ENCODE measurements at regions not wholly inside any gene's neighbourhood (a gene's known extent, or its start where the extent isn't known, plus 50 kb on each side); places are given as distances from the start of the nearest gene placed in this dataset.

DNA sequence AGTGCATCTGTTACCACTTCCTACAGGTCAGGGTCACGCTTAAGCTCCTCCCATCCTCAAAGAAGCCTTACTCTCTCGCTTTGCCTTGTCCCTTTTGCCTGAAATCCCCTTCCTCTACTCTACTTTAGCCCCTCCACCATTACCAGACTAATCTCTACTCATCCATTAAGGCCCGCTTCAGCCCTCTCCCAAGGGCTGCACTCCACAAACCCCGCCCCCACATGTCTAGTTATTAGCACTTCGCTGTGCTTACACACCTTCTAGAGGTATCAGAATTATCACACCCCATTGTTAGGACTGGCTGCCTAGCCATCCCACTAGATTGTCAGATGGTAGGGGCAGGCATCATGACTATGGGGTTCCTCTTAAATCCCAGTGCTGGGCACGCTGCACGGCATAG is 565.7 kb upstream of the WWC1 start:
- DNase-seq = no peak

DNA sequence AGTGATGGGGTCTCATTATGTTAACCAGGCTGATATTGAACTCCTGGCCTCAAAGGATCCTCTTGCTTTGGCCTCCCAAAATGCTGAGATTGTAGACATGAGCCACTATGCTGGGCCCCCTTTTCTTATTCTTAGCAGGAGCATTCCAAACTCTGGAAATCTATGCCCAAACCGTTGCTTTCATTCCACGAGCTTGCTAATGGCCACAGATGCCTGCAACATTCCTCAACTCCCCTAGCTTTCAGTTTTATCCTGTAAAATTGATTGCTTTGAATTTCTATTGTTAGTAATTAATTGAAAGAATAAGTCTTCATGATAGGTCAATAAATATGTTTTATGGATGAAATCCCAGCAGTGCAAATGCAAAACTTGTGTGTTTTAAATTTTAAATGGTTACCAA is 564.8 kb upstream of the WWC1 start:
- DNase-seq = no peak

DNA sequence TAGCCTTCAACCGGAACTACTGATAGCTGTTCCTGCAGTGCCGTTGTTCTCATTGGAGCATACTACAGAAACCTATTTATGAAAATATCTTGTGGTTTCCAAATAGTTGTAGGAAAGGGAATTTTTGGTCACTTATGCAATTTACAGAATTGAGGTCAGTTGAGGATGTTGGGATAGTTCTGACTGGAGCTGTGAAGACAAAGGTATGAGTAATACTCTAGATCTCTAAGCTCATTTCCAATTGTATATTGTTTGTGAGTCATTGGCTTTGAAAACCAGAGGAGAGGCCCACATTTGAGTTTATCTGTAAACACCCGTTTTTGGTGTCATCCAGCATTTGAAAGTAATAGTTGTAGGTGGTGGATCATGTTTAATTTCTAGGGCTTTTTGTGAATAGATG is 561.3 kb upstream of the WWC1 start:
- no peak for DNase-seq

DNA sequence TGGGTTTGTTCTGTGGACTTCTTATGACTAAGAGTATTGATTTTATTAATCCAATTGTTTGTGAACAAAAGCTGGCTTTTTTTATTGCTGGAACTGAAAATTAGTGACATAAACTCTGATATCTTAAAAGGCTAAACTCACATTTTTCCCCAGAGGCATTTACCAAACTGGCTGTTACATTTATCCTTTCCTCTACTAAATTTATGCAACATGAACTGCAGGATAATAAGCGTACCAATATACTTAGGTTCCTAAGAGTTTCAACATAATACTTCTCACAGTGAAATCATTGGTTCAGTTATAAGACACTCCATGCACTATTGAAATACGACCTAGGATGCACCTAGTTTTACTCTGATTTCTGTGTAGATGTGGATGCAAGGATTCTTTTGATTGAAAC is 560.8 kb upstream of the WWC1 start:
- DNase-seq = no peak

DNA sequence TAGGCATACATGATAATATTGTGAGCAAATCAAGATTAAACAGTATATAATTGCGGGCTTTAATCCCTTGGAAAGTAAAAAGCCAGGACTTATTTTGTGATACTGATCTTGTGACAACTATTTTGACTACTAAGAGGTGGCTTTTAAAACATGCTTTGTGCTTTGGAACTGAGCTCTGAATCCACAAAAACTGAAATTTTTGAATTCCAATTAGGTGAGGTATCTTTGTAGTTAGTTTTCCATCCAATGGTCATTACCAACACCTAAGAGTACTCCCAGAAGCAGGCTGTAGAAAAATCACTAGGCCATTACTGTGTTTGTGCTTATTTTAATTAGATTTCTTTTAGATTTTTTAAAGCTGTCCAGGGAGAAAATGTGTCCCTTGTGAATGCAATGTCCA is 559.5 kb upstream of the WWC1 start:
- no peak for DNase-seq

DNA sequence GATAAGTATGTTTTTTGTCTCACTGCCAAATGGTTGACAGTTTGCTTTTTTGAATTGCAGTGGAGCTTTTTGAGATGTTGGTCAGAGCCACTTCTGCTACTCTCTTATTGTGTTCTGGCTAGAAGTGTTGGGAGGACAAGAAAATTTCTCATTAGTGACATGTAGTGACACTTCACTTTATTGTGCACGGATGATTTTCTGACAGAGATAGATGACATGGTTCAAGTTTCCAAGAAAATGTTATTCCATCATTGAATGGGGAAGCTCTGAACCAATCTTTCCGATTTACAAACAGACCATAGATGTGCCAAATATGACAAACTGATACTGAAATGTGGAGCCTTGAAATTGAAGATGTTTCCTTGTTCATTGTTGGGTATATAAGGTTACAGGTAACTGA is 558.9 kb upstream of the WWC1 start:
- no peak for DNase-seq

DNA sequence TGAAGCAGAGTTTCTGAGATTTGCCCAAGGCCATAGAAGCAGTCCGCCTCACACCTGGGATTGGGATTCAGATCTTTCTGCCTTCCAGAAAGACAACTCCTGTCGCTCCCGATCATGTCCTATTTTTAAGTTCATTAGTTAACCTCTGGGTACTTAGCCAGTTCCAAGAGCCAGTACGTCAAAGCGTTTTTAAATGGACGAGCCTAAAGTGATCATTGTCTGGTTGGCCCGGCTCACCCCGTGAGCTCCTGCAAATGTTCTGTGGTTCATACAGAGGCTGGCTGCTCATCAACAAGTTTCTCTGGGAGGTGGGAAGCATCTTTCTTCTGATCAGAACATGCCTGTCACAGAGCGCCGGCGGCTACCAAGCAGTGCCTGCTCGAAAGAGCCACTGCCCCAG is 554.5 kb upstream of the WWC1 start:
- no peak for DNase-seq

- DNase-seq = no peak
Observed at GRCh38 chr5:167743695-167744464, 547.6 kb upstream of the WWC1 start.

- DNase-seq = no peak
Observed at GRCh38 chr5:167745868-167746267, 545.6 kb upstream of the WWC1 start.

DNA sequence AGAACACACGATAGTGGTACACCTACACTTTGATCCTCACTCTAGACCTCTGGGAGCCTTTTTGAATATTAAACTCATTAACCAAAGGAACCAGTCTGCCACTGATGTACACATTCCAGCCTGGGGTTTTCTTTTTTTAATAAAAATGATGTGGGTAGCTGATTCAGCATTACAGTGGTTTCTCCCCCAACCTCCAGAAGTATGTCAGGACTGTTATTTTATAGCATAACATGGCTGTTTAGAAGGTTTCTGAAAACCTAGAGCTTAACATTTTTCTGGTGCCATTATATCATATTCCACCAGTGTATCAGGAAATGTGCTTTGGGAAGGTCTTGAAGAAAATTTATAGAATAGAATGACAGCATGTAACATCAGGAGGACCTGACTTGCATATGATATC is 540.9 kb upstream of the WWC1 start:
- DNase-seq = no peak

GRCh38 chr5:167752936-167753335 is 538.5 kb upstream of the WWC1 start:
- no peak for DNase-seq

DNA sequence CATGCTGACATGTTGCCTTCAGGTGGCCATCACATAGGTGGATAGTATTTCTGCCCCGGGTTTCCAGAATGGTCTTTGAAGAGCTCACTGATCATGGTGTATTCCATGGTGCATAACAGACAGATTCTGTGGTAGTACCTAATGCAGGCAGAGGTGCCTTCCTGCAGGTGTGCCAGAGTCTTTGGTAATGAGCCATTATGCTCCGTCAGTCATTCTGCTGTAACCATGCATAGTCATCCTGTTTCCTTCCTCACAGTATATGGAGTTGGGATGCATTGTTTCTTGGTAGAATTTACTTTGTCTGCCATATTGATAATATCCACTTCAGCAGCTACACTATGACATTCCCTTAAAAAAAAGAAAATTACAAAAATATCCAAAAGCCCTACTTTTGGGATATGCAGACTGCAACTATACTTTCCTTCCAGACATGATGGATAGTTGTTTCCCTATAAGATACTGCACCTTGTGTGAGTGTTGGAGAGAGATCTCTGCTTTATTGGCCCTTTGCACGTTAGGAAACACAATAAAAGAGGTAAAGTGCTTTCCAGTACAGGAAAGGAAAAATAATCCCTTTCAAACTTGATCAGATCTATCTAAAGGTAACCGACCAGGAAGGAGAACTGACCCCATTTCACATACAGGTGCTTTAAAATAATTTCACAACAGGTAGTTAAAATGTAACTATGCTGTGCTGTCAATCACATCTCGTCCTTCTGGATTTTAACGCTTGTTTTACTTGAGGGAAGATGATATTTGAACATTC is 537.5 kb upstream of the WWC1 start:
- no peak for DNase-seq

DNA sequence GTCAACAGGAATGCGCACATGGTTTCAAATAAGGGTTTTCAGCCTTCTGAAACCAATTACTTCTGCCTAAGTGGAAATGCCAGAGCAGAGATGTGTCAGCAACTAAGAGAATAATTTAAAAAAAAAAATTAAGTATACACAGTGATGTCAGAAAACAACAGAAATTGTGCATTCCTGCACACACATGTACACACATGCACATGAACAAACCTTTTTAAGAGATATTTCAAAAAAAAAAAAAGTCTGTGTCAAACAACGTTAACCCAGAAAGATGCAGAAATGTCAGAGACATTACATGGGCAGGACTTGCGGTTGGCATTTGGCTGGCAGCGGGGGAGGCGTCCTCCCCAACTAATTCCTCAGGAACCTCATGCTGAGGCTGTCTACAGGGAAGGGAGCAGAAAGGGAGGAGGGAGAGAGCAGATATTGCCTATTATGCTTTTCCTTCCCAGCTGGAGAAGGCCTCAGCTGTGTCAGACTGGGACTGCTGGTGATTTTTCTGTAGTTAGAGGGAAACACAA is 536.9 kb upstream of the WWC1 start:
- no peak for DNase-seq

DNA sequence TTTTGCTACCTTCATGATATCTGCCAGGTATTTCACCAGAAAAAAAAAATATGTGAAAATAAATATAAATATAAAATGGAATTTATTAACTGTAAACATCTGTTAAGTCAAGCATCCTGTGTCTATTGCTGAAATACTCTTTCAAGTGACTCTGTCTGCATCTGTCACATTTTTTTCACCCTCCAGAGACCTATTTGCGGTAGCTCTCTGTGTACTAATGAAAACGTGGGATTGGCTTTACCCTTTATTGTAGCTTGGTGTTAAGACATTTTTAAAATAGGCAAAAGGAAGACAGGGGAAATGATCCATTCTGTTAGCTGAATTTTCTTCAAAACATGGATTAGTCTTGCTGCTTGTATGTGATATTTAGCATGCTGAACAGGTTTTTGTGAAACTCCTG is 536.0 kb upstream of the WWC1 start:
- DNase-seq = no peak

DNA sequence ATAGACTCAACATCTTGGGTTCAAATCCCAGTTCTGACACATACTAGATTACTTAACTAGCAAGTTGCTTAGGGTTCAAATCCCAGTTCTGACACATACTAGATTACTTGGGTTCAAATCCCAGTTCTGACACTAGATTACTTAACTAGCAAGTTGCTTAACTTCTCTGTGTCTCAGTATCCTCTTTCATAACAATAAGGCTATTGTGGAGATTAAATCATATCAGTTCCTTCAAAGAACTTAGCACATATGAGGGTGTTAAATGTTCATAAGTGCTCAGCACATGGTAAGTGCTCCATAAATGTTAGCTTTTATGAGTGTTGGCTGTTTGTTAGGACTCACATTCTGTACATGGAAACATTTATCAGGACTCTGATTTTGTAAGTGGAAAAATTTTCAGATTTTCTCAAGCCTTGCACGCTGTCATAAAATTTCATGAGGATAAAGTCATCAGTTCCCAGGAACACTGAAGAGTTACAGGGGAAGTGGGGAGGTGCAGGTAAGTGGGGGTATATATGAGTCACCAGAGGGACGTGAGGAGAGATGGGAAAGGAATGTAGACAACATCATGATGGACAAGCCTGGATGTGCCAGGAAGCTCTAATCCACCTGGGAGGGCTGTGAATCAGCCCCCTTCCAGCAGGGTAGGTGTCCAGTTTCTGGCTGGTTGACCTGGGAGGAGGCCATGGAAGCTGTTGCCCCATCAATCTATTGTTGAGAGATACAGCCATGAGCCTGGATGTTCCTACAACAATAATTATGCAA is 532.2 kb upstream of the WWC1 start:
- DNase-seq = no peak

GRCh38 chr5:167763772-167764171 is 527.7 kb upstream of the WWC1 start:
- no peak for DNase-seq

GRCh38 chr5:167764641-167765289 is 526.7 kb upstream of the WWC1 start:
- no peak for DNase-seq

GRCh38 chr5:167765352-167765751 is 526.1 kb upstream of the WWC1 start:
- DNase-seq = no peak

- no peak for DNase-seq
Observed at GRCh38 chr5:167766957-167767356, 524.5 kb upstream of the WWC1 start.

- DNase-seq = no peak
Observed at GRCh38 chr5:167767795-167768194, 523.6 kb upstream of the WWC1 start.

GRCh38 chr5:167769846-167770413 is 521.5 kb upstream of the WWC1 start:
- no peak for DNase-seq

GRCh38 chr5:167770461-167770860 is 521.0 kb upstream of the WWC1 start:
- DNase-seq = no peak

- DNase-seq = no peak
Observed at GRCh38 chr5:167771571-167771970, 519.9 kb upstream of the WWC1 start.
